ENCODE measurements at regions not wholly inside any gene's neighbourhood (a gene's known extent, or its start where the extent isn't known, plus 50 kb on each side); places are given as distances from the start of the nearest gene placed in this dataset.

DNA sequence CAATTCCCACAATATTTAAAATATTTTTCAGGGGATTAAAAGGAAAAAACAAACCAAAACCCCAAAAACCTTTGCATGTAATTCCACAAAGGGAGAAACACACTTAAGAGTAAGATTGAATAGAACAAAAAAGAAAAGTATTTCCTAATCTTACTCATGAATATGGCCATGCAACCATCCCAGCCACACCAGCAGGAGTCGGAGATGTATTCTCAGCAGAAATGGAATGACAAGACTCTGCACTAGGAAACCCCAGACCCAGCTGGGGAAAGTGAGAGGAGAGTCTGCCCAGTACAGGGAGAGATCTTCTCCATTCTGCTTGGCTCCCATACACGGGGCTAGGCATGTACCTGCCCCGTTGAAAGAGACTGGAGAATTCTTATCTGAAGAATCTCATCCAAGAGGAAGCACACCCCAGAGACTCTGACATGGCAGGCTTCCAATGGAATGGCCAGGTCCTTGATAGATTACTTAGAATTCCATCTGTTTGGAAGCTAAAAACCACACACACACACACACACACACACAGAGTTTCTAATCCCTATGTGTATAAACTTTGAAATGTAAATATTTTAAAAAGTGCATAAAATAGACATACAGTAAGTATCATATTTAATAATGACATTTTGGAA is 118.8 kb downstream of the GADD45G start:
- no peak for TF ChIP-seq SMC3 (conservative IDR thresholded peaks at IDR 0.05; ENCODE audit: poor library complexity)
- TF ChIP-seq, protein P1, sequence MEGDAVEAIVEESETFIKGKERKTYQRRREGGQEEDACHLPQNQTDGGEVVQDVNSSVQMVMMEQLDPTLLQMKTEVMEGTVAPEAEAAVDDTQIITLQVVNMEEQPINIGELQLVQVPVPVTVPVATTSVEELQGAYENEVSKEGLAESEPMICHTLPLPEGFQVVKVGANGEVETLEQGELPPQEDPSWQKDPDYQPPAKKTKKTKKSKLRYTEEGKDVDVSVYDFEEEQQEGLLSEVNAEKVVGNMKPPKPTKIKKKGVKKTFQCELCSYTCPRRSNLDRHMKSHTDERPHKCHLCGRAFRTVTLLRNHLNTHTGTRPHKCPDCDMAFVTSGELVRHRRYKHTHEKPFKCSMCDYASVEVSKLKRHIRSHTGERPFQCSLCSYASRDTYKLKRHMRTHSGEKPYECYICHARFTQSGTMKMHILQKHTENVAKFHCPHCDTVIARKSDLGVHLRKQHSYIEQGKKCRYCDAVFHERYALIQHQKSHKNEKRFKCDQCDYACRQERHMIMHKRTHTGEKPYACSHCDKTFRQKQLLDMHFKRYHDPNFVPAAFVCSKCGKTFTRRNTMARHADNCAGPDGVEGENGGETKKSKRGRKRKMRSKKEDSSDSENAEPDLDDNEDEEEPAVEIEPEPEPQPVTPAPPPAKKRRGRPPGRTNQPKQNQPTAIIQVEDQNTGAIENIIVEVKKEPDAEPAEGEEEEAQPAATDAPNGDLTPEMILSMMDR (IDR thresholded peaks at IDR 0.05; ENCODE audit: poor library complexity, severe bottlenecking) = no peak
